ENCODE measurements at regions not wholly inside any gene's neighbourhood (a gene's known extent, or its start where the extent isn't known, plus 50 kb on each side); places are given as distances from the start of the nearest gene placed in this dataset.

DNA sequence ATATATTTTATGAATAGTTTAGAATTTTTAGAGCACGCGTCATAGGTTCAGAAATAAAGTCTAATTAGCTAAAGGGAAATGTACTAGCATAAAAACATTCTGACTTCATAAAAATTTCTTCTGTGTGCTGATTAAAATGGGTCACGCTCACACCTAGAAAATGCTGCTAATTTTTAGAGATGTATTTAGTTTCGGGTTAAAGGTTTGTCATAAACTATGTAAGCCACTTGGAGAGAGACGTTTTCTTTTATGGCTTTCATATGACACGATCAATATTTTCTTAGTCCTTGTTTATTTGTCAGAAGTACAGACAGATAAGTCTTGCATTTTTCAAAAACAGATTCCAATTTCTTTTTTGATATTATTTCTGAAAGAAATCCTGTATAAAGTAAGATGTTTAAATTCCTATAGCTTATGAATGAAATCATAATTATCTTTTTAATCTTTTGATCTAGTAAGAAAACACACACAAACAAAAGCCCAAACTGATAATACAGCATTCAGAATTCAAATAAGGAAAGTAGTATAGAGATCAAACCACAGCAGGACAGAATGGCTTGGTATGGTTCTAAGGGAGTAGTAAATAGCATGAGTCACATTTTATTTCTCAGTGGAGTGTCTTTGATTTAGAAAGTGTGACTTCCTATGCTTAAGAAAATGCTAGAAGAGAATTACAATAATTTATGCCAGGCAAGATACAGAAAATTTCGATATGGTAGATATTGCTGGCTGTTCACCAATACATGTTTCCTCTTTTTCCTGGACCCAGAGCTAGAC, 236.6 kb downstream of the GPD2 start:
- Histone ChIP-seq H3K4me3 (no peak overlapping the region), H3K27ac (no peak overlapping the region), H3K4me1 (no peaks in the 10 kb centered on the region), H3K27me3 (no peaks in the 10 kb centered on the region), H3K36me3 (no peaks in the 10 kb centered on the region), H3K9me3 (peaks cover 0 to 3% (median 0%) of the 10 kb centered on the region in 4 donors)
- TF ChIP-seq POLR2A (IDR thresholded peaks at IDR 0.05), result no peak
- DNase-seq, result no peak

DNA sequence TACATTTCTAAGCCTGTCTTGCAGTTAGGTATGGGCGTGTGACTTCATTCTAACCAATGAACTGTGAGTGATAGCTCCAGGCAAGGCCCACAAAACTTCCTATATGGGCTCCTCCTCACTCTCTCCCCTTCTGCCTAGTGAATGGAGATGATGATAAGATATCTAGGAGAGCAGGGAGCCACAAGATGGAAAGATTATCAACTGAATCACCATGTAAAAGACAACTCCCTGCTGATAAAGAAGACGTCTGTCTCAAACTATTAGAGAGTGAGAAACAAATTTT, 237.1 kb downstream of the GPD2 start:
- H3K36me3 ChIP-seq, result no peaks in the 10 kb centered on the region
- H3K27ac ChIP-seq, result no peak overlapping the region
- H3K4me1 ChIP-seq, result no peaks in the 10 kb centered on the region
- no peak overlapping the region for H3K4me3 ChIP-seq
- DNase-seq, result no peak
- H3K9me3 ChIP-seq, result no peaks in the 10 kb centered on the region
- no peaks in the 10 kb centered on the region for H3K27me3 ChIP-seq
- TF ChIP-seq POLR2A (IDR thresholded peaks at IDR 0.05) (no peak), CTCF (IDR thresholded peaks at IDR 0.05) (no peak)

DNA sequence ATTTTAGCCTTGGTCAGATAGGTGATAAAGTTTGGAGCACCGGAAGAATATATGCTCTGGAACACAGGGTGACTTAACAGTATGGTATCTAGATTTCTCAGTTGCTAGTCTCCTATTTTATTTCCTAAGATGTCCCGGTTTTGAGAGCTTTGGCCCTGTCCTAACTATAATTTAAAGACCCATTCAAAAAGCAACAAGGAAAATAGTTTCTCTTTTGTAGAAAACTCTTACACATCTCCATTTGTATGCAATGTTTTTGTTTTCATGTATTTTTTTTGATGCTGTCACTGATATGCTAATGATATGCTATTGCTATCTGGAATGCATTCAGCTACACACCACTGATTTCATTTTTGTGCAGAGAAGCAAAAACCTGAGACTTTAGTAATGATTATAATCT, 237.8 kb downstream of the GPD2 start:
- Histone ChIP-seq H3K9me3 (no peaks in the 10 kb centered on the region), H3K36me3 (no peaks in the 10 kb centered on the region), H3K27ac (no peak overlapping the region), H3K4me1 (no peaks in the 10 kb centered on the region), H3K4me3 (no peak overlapping the region), H3K27me3 (no peaks in the 10 kb centered on the region)
- DNase-seq, result no peak
- no peak for TF ChIP-seq POLR2A (IDR thresholded peaks at IDR 0.05)
- no peak for TF ChIP-seq CTCF (IDR thresholded peaks at IDR 0.05)

- Histone ChIP-seq H3K4me1 (no peaks in the 10 kb centered on the region), H3K9me3 (no peaks in the 10 kb centered on the region), H3K27ac (no peak overlapping the region), H3K36me3 (no peaks in the 10 kb centered on the region), H3K27me3 (no peaks in the 10 kb centered on the region), H3K4me3 (no peak overlapping the region)
- no peak for DNase-seq
- no peak for TF ChIP-seq POLR2A (IDR thresholded peaks at IDR 0.05)
- no peak for TF ChIP-seq CTCF (IDR thresholded peaks at IDR 0.05)
Observed at GRCh38 chr2:156675896-156676295, 239.7 kb downstream of the GPD2 start.

GRCh38 chr2:156679820-156680219, 243.6 kb downstream of the GPD2 start:
- Histone ChIP-seq H3K4me3 (no peak overlapping the region), H3K9me3 (no peaks in the 10 kb centered on the region), H3K36me3 (no peaks in the 10 kb centered on the region), H3K4me1 (no peaks in the 10 kb centered on the region), H3K27me3 (no peaks in the 10 kb centered on the region), H3K27ac (no peak overlapping the region)
- TF ChIP-seq CTCF (IDR thresholded peaks at IDR 0.05), result no peak
- TF ChIP-seq POLR2A (IDR thresholded peaks at IDR 0.05), result no peak
- DNase-seq, result no peak

DNA sequence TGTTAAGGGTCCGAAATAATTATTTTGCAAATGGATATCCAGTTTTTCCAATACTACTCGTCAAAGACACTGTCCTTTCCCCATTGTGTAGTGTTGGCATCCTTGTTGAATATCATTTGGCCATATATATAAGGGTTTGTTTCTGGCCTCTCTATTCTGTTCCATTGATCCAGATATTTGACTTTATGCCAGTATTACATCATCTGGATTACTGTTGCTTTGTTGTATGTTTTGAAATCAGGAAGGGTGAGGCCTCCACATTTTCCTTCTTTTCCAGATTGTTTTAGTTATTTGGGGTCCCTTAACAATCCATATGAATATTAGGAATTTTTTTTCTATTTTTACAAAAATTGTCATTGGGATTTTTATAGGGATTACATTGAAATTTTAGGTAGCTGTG, 244.1 kb downstream of the GPD2 start:
- no peak overlapping the region for H3K4me3 ChIP-seq
- H3K9me3 ChIP-seq, result no peaks in the 10 kb centered on the region
- H3K27ac ChIP-seq, result no peak overlapping the region
- no peaks in the 10 kb centered on the region for H3K36me3 ChIP-seq
- no peaks in the 10 kb centered on the region for H3K4me1 ChIP-seq
- no peak for DNase-seq
- no peaks in the 10 kb centered on the region for H3K27me3 ChIP-seq
- TF ChIP-seq CTCF (IDR thresholded peaks at IDR 0.05), result no peak
- TF ChIP-seq POLR2A (IDR thresholded peaks at IDR 0.05), result no peak
